ENCODE measurements at regions not wholly inside any gene's neighbourhood (a gene's known extent, or its start where the extent isn't known, plus 50 kb on each side); places are given as distances from the start of the nearest gene placed in this dataset.

DNA sequence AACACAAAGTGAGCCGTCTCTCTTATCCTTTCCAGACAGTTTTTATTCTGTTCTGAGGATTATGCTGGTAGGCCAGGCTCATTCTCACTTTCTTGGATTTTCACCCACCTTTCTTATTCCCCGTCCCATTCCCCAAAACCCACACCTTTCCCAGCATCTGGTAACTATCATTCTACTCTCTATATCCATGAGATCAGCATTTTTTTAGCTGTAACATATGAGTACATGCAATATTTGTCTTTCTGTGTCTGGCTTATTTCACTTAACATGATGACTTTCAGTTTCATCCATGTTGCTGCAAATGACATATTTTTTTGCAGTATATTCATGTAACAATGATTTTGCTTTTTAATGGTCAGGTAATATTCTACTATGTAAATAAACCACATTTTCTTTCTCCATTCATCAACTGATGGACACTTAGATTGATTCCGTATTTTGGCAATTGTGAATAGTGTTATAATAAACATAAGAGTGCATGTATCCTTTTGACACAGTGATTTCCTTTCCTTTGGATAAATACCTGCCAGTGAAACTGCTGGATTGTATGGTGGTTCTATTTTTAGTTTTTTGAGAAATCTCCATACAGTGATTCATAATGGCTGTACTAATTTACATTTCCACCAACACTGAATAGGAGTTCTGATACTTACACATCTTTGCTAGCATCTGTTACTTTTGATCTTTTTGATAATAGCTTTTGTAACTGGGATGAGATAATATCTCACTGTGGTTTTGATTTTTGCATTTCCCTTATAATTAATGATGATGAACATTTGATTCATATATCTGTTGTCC is 289.3 kb downstream of the RPRM start:
- no peaks in the 10 kb centered on the region for H3K36me3 ChIP-seq
- WGBS, result 79% methylated on average over 3 of the region's 3 CpGs
- peaks cover 8% of the 10 kb centered on the region for H3K9me3 ChIP-seq
- no peaks in the 10 kb centered on the region for H3K27me3 ChIP-seq
- TF ChIP-seq, protein P1, sequence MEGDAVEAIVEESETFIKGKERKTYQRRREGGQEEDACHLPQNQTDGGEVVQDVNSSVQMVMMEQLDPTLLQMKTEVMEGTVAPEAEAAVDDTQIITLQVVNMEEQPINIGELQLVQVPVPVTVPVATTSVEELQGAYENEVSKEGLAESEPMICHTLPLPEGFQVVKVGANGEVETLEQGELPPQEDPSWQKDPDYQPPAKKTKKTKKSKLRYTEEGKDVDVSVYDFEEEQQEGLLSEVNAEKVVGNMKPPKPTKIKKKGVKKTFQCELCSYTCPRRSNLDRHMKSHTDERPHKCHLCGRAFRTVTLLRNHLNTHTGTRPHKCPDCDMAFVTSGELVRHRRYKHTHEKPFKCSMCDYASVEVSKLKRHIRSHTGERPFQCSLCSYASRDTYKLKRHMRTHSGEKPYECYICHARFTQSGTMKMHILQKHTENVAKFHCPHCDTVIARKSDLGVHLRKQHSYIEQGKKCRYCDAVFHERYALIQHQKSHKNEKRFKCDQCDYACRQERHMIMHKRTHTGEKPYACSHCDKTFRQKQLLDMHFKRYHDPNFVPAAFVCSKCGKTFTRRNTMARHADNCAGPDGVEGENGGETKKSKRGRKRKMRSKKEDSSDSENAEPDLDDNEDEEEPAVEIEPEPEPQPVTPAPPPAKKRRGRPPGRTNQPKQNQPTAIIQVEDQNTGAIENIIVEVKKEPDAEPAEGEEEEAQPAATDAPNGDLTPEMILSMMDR (IDR thresholded peaks at IDR 0.05), result no peak
- no peak for TF ChIP-seq EP300 (IDR thresholded peaks at IDR 0.05)
- TF ChIP-seq POLR2A (IDR thresholded peaks at IDR 0.05), result no peak
- no peak for TF ChIP-seq POLR2AphosphoS5 (IDR thresholded peaks at IDR 0.05)
- H3K4me3 ChIP-seq, result no peak overlapping the region
- H3K27ac ChIP-seq, result no peak overlapping the region
- no peak for DNase-seq (ENCODE audit: low spot score in 2 of 2)
- no peaks in the 10 kb centered on the region for H3K4me1 ChIP-seq

DNA sequence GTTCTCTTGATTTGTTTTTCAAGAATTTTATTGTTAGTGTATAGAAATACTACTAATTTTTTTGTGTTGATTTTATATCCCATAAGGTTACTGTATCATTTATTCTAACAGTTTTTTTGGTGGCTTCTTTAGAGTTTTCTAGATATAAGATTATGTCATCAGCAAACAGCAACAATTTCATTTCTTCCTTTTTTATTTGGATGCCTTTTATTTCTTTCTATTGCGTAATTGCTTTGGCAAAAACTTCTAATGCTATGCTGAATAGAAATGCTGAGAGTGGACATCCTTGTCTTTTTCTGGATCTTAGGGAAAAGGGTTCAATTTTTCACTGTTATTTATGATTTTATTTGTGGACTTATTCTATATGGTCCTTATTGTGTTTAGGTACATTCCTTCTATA is 298.8 kb downstream of the RPRM start:
- 100% methylated on average over 1 of the region's 1 CpG for WGBS
- DNase-seq (ENCODE audit: low spot score in 2 of 2), result no peak
- Histone ChIP-seq H3K4me1 (no peaks in the 10 kb centered on the region), H3K27me3 (no peaks in the 10 kb centered on the region), H3K36me3 (no peaks in the 10 kb centered on the region), H3K27ac (no peak overlapping the region), H3K9me3 (no peaks in the 10 kb centered on the region), H3K4me3 (no peak overlapping the region)
- TF ChIP-seq POLR2A (IDR thresholded peaks at IDR 0.05), result no peak
- TF ChIP-seq POLR2AphosphoS5 (IDR thresholded peaks at IDR 0.05), result no peak
- TF ChIP-seq EP300 (IDR thresholded peaks at IDR 0.05), result no peak
- TF ChIP-seq, protein P1 (IDR thresholded peaks at IDR 0.05), result no peak

DNA sequence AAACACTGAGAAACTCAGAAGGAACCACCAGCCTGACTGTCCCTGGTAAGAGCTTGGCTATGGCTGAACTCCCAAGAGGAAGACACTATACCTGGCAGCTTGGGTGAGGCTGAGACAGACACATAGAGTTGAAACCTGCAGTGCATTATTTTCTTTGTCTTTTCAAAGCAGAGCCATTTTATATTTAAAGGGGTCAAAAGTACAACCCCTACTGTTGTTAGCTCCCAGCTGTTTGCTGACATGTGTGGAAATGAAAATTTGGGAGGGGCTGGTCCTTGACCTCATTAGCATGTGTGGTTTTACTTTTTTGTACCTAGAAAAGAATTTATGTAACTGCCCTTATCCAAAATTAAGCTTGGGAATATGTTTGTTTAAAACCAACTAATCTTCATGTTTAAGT is 309.0 kb downstream of the RPRM start:
- Histone ChIP-seq H3K36me3 (no peaks in the 10 kb centered on the region), H3K27ac (no peak overlapping the region), H3K9me3 (no peaks in the 10 kb centered on the region), H3K4me3 (no peak overlapping the region), H3K27me3 (no peaks in the 10 kb centered on the region), H3K4me1 (no peaks in the 10 kb centered on the region)
- no peak for TF ChIP-seq EP300 (IDR thresholded peaks at IDR 0.05)
- TF ChIP-seq, protein P1 (IDR thresholded peaks at IDR 0.05), result no peak
- TF ChIP-seq POLR2AphosphoS5 (IDR thresholded peaks at IDR 0.05), result no peak
- no peak for TF ChIP-seq POLR2A (IDR thresholded peaks at IDR 0.05)
- no peak for DNase-seq (ENCODE audit: low spot score in 2 of 2)

DNA sequence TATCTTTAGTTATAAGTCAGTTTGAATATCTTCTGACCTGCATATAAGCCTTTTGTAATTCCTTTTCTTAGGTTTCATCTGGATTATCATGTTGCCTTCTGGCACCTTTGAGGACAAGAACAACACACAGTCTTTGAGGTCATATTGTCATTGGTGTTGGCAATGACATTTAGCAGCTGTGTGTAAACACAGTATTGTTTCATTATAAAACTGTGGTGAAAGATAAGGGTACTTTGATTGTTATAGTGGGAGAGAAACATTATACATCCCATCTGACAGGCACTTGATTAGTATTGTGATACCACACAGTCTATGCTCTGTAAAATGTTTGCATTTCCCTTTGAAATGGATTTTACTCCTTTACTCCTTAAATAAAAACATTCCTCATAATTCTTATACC is 313.5 kb downstream of the RPRM start:
- H3K4me3 ChIP-seq, result no peak overlapping the region
- H3K27ac ChIP-seq, result no peak overlapping the region
- no peak for DNase-seq (ENCODE audit: low spot score in 2 of 2)
- no peaks in the 10 kb centered on the region for H3K36me3 ChIP-seq
- no peaks in the 10 kb centered on the region for H3K9me3 ChIP-seq
- no peaks in the 10 kb centered on the region for H3K4me1 ChIP-seq
- TF ChIP-seq POLR2AphosphoS5 (IDR thresholded peaks at IDR 0.05), result no peak
- TF ChIP-seq, protein P1 (IDR thresholded peaks at IDR 0.05), result no peak
- no peak for TF ChIP-seq EP300 (IDR thresholded peaks at IDR 0.05)
- TF ChIP-seq POLR2A (IDR thresholded peaks at IDR 0.05), result no peak
- no peaks in the 10 kb centered on the region for H3K27me3 ChIP-seq

DNA sequence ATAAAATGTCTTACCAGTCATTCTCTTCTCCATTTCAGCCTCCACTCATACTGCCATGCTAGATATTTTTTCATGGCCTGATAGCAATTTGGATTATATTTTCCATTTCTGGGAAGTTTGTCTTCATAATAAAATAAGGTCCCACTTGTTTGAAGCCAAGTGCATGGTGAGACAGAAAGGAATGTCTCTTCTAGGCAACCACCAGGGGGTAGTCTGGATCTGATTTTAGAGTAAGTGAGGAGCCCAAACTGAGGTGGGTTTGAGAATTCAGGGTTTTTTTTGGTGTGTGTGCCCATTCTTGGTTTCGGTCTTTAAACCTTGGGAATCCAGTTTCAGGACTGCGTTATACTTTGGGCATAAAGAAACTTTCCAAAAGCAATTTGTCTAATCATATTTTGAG is 315.5 kb downstream of the RPRM start:
- no peak overlapping the region for H3K4me3 ChIP-seq
- H3K4me1 ChIP-seq, result no peaks in the 10 kb centered on the region
- H3K36me3 ChIP-seq, result no peaks in the 10 kb centered on the region
- 67% methylated on average over 2 of the region's 2 CpGs for WGBS
- no peaks in the 10 kb centered on the region for H3K9me3 ChIP-seq
- no peak for DNase-seq (ENCODE audit: low spot score in 2 of 2)
- H3K27me3 ChIP-seq, result no peaks in the 10 kb centered on the region
- no peak overlapping the region for H3K27ac ChIP-seq
- TF ChIP-seq, protein P1 (IDR thresholded peaks at IDR 0.05), result peak in 1 of 2 donors; percentile 17
- no peak for TF ChIP-seq POLR2AphosphoS5 (IDR thresholded peaks at IDR 0.05)
